ENCODE measurements at regions not wholly inside any gene's neighbourhood (a gene's known extent, or its start where the extent isn't known, plus 50 kb on each side); places are given as distances from the start of the nearest gene placed in this dataset.

DNA sequence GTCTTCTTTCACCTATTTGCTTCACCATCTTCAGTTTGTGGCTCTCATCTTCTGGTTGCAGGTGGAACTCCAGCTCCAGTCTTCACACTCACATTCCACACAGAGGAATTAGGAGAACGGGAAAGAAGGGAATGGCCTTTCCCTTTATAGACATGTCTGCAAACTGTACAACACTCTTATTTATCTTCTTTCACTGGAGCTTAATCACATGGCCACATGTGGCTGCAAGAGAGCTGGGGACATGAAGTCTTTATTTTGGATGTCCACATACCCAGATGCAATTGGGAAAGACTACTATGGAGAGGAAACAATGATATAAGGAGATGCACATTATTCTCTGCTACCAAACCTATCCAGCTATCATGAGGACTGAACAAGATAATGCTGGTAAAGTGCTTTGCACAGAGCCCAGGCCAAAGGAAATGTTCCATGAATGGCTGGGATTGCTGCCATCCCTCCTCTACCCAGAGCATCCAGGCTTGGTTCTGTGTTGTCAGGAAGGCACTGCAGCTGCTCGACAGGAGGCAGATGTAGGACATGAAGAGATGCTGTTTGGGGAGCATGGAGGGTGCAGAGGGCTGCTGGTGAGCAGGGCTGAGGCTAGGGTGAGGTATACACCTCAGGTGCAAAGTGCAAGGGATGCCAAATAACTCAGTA, 183.8 kb upstream of the TBX20 start:
- Histone ChIP-seq H3K27me3 (no peaks in the 10 kb centered on the region), H3K4me1 (no peaks in the 10 kb centered on the region), H3K36me3 (ENCODE audit: low read depth, missing control alignments) (no peaks in the 10 kb centered on the region), H3K9me3 (no peaks in the 10 kb centered on the region), H3K27ac (no peak overlapping the region), H3K4me3 (no peak overlapping the region)
- TF ChIP-seq, protein P1, sequence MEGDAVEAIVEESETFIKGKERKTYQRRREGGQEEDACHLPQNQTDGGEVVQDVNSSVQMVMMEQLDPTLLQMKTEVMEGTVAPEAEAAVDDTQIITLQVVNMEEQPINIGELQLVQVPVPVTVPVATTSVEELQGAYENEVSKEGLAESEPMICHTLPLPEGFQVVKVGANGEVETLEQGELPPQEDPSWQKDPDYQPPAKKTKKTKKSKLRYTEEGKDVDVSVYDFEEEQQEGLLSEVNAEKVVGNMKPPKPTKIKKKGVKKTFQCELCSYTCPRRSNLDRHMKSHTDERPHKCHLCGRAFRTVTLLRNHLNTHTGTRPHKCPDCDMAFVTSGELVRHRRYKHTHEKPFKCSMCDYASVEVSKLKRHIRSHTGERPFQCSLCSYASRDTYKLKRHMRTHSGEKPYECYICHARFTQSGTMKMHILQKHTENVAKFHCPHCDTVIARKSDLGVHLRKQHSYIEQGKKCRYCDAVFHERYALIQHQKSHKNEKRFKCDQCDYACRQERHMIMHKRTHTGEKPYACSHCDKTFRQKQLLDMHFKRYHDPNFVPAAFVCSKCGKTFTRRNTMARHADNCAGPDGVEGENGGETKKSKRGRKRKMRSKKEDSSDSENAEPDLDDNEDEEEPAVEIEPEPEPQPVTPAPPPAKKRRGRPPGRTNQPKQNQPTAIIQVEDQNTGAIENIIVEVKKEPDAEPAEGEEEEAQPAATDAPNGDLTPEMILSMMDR (IDR thresholded peaks at IDR 0.05) = no peak
- TF ChIP-seq POLR2A (IDR thresholded peaks at IDR 0.05) = no peak
- DNase-seq = no peak
- WGBS, 2 donors = 78 to 84% methylated on average over 2 of the region's 2 CpGs
- intact Hi-C loops (cut with DNase I; ENCODE audit: low total_unique reads) = no loop called here

DNA sequence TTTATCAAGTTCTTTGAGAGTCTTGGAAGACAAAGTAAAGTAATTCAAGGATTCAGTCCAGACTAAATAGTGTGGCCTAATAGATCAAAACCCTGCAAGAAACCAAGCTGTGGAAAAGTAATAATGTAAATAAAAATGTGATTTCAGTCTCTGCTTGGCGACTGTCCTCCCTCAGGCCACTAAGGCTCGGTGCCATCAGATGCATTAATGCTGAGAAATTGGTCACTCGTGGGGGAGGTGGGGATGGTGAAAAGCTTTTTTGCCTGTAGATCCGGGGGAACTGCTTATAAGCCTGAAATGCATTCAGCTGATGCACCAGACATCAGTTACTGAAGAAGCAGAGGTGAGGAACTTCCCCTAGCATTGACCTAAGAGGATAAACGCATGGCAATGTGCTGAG, 182.6 kb upstream of the TBX20 start:
- no peak for DNase-seq
- Histone ChIP-seq H3K4me1 (no peaks in the 10 kb centered on the region), H3K4me3 (no peak overlapping the region), H3K9me3 (no peaks in the 10 kb centered on the region), H3K36me3 (ENCODE audit: low read depth, missing control alignments) (no peaks in the 10 kb centered on the region), H3K27me3 (no peaks in the 10 kb centered on the region), H3K27ac (no peak overlapping the region)
- WGBS, 2 donors = 72 to 76% methylated on average over 5 of the region's 5 CpGs
- intact Hi-C loops (cut with DNase I; ENCODE audit: low total_unique reads) = no loop called here
- TF ChIP-seq, protein P1 (IDR thresholded peaks at IDR 0.05) = no peak
- TF ChIP-seq POLR2A (IDR thresholded peaks at IDR 0.05) = no peak

DNA sequence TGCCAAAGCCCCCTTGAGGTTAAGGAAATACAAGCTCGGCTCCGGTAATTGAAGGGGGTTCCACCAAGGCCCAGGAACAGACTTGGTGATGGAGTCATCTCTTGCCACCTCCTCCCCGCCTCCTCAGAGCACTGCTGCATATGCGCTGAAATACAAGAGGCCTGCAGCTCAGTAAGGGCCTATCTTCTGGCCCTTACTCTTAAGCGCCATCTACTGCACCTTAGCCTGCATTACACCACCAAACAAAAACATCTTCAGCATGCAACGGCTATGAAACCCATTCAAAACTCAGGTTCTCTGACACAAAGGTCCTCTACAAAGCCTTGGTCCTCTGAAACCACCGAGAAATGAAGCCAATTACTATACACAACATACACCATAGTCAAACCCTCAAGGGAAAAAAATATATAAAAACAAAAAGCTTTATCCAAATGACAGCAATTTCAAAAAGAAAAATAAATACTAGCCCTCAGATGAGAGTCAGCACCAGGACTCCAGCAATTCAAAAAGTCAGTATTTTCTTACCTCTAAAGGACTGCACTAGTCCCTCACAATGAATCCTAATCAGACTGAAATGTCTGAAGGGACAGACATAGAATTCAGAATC, 176.8 kb upstream of the TBX20 start:
- no peak for DNase-seq
- no peaks in the 10 kb centered on the region for H3K27me3 ChIP-seq
- TF ChIP-seq, protein P1 (IDR thresholded peaks at IDR 0.05) = peak in 1 of 3 experiments; percentile 41
- TF ChIP-seq POLR2A (IDR thresholded peaks at IDR 0.05) = no peak
- WGBS, 2 donors = 76% methylated on average over 7 of the region's 7 CpGs
- intact Hi-C loops (cut with DNase I; ENCODE audit: low total_unique reads) = no loop called here
- no peaks in the 10 kb centered on the region for H3K36me3 ChIP-seq (ENCODE audit: low read depth, missing control alignments)
- no peak overlapping the region for H3K27ac ChIP-seq
- H3K4me1 ChIP-seq = no peaks in the 10 kb centered on the region
- H3K9me3 ChIP-seq = no peaks in the 10 kb centered on the region
- H3K4me3 ChIP-seq = no peak overlapping the region

DNA sequence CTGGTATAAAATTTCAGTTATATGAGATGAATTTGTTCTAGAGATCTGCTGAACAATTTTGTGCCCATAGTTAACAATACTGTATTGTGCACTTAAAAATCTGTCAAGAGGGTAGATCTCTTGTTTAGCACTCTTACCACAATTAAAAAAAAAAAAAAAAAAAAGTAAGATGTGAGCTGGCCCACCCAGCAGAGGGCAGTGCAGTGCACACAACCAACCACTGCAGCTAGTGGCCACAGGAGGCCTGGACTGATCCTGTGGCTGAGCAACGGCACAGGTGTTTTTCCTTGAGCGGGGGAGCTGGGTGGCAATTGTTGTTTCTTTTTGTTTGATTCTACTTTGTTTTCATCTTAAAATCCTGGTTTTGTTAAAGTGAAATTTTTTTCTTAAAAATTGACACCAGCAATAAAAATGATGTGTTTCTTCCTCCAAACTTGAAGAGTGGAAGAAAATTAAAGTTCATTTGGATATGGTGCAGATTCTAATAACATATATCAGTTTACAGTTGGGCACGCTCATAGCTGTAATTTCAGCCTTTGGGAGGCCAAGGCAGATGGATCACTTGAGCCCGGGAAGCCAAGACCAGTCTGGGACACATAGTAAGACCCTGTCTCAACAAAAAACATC, 171.1 kb upstream of the TBX20 start:
- Histone ChIP-seq H3K27ac (no peak overlapping the region), H3K27me3 (no peaks in the 10 kb centered on the region), H3K36me3 (ENCODE audit: low read depth, missing control alignments) (no peaks in the 10 kb centered on the region), H3K4me1 (no peaks in the 10 kb centered on the region), H3K9me3 (no peaks in the 10 kb centered on the region), H3K4me3 (no peak overlapping the region)
- WGBS, 2 donors = 54 to 65% methylated on average over 4 of the region's 4 CpGs
- TF ChIP-seq, protein P1 (IDR thresholded peaks at IDR 0.05) = peak; percentile 29 to 76 (median 67)
- no peak for TF ChIP-seq POLR2A (IDR thresholded peaks at IDR 0.05)
- DNase-seq = peak; percentile 67
- intact Hi-C loops (cut with DNase I; ENCODE audit: low total_unique reads) = no loop called here
